ENCODE measurements at regions not wholly inside any gene's neighbourhood (a gene's known extent, or its start where the extent isn't known, plus 50 kb on each side); places are given as distances from the start of the nearest gene placed in this dataset.

GRCh38 chr1:81233591-81233990 lies 567.1 kb upstream of the ADGRL2 start:
- H3K36me3 ChIP-seq = no peaks in the 10 kb centered on the region
- WGBS (ENCODE audit: insufficient coverage, low coverage, low lambda C conversion rate, missing lambda C conversion rate) = 90% methylated on average over 1 of the region's 1 CpG
- ATAC-seq = no peak
- H3K9me3 ChIP-seq = no peaks in the 10 kb centered on the region
- H3K27me3 ChIP-seq = no peaks in the 10 kb centered on the region
- H3K4me3 ChIP-seq = no peak overlapping the region
- H3K27ac ChIP-seq = no peak overlapping the region
- intact Hi-C loops (cut with DNase I) = no loop called here
- no peak for TF ChIP-seq POLR2A (IDR thresholded peaks at IDR 0.05)
- TF ChIP-seq CTCF (IDR thresholded peaks at IDR 0.05) = no peak
- H3K4me1 ChIP-seq = peaks cover 0 to 3% (median 0%) of the 10 kb centered on the region in 4 donors
- no peak for DNase-seq

GRCh38 chr1:81232420-81232819 lies 568.3 kb upstream of the ADGRL2 start:
- H3K4me1 ChIP-seq = no peaks in the 10 kb centered on the region
- DNase-seq = no peak
- no peak overlapping the region for H3K27ac ChIP-seq
- no peak for ATAC-seq
- H3K36me3 ChIP-seq = no peaks in the 10 kb centered on the region
- intact Hi-C loops (cut with DNase I) = no loop called here
- 49% methylated on average over 5 of the region's 5 CpGs for WGBS (ENCODE audit: insufficient coverage, low coverage, low lambda C conversion rate, missing lambda C conversion rate)
- H3K27me3 ChIP-seq = no peaks in the 10 kb centered on the region
- no peak for TF ChIP-seq CTCF (IDR thresholded peaks at IDR 0.05)
- no peak overlapping the region for H3K4me3 ChIP-seq
- no peaks in the 10 kb centered on the region for H3K9me3 ChIP-seq

- Histone ChIP-seq H3K9me3 (no peaks in the 10 kb centered on the region), H3K4me1 (no peaks in the 10 kb centered on the region), H3K36me3 (no peaks in the 10 kb centered on the region), H3K4me3 (no peak overlapping the region), H3K27ac (no peak overlapping the region), H3K27me3 (no peaks in the 10 kb centered on the region)
- TF ChIP-seq POLR2A (IDR thresholded peaks at IDR 0.05) (no peak), CTCF (IDR thresholded peaks at IDR 0.05) (no peak)
- intact Hi-C loops (cut with DNase I) = no loop called here
- 53% methylated on average over 1 of the region's 1 CpG for WGBS (ENCODE audit: insufficient coverage, low coverage, low lambda C conversion rate, missing lambda C conversion rate)
- ATAC-seq (no peak), DNase-seq (no peak)
Observed at GRCh38 chr1:81231729-81232038, 569.0 kb upstream of the ADGRL2 start.

GRCh38 chr1:81230983-81231728 lies 569.6 kb upstream of the ADGRL2 start:
- H3K27ac ChIP-seq = no peak overlapping the region
- H3K9me3 ChIP-seq = no peaks in the 10 kb centered on the region
- intact Hi-C loops (cut with DNase I) = no loop called here
- TF ChIP-seq CTCF (IDR thresholded peaks at IDR 0.05) = no peak
- no peak for TF ChIP-seq POLR2A (IDR thresholded peaks at IDR 0.05)
- 47% methylated on average over 6 of the region's 6 CpGs for WGBS (ENCODE audit: insufficient coverage, low coverage, low lambda C conversion rate, missing lambda C conversion rate)
- ATAC-seq (no peak), DNase-seq (no peak)
- no peaks in the 10 kb centered on the region for H3K36me3 ChIP-seq
- no peak overlapping the region for H3K4me3 ChIP-seq
- H3K27me3 ChIP-seq = no peaks in the 10 kb centered on the region
- no peaks in the 10 kb centered on the region for H3K4me1 ChIP-seq

GRCh38 chr1:81228926-81229325 lies 571.8 kb upstream of the ADGRL2 start:
- H3K36me3 ChIP-seq = no peaks in the 10 kb centered on the region
- H3K4me3 ChIP-seq = no peak overlapping the region
- H3K27ac ChIP-seq = no peak overlapping the region
- intact Hi-C loops (cut with DNase I) = no loop called here
- DNase-seq (no peak), ATAC-seq (no peak)
- no peak for TF ChIP-seq CTCF (IDR thresholded peaks at IDR 0.05)
- TF ChIP-seq POLR2A (IDR thresholded peaks at IDR 0.05) = no peak
- no peaks in the 10 kb centered on the region for H3K9me3 ChIP-seq
- H3K4me1 ChIP-seq = no peaks in the 10 kb centered on the region
- H3K27me3 ChIP-seq = no peaks in the 10 kb centered on the region
- WGBS (ENCODE audit: insufficient coverage, low coverage, low lambda C conversion rate, missing lambda C conversion rate) = 77% methylated on average over 6 of the region's 6 CpGs

Data from right lobe of liver (tissue), 6 donors.